GM23338 (cell line): ENCODE measurements at regions not wholly inside any gene's neighbourhood (a gene's known extent, or its start where the extent isn't known, plus 50 kb on each side); places are given as distances from the start of the nearest gene placed in this dataset.

Source experiments
- ATAC-seq: fragments of 200-7000 bp; cut with Tn5 transposase; 3 replicates; pipeline ENCODE4 v1.9.1; 2020
- DNase-seq: peaks from one replicate; pipeline ENCODE4 v3.0.0-alpha.2; 2015; ENCODE audit warnings: low spot score
- H2AFZ ChIP-seq: fragments of 200-600 bp; sonication (generic); 2 replicates; pipeline ENCODE4 v1.8.0; 2016; ENCODE audit warnings: antibody characterized with exemption, mild to moderate bottlenecking, moderate library complexity
- H3F3A ChIP-seq: fragments of 200-600 bp; sonication (generic); replicated peaks from 2 replicates; pipeline ENCODE4 v1.8.0; 2017; ENCODE audit warnings: antibody characterized with exemption, mixed run types, low read depth
- H3K27ac ChIP-seq: fragments of 200-600 bp; sonication (generic); 2 replicates; pipeline ENCODE4 v1.6.1; 2016; ENCODE audit warnings: low read depth
- H3K27me3 ChIP-seq: fragments of 200-600 bp; sonication (generic); 2 replicates; pipeline ENCODE4 v1.8.0; 2016; ENCODE audit warnings: mild to moderate bottlenecking, mixed run types, moderate library complexity; ENCODE audit not compliant: insufficient read depth
- H3K36me3 ChIP-seq: fragments of 200-600 bp; sonication (generic); 2 replicates; pipeline ENCODE4 v1.8.0; 2016; ENCODE audit warnings: mild to moderate bottlenecking; ENCODE audit not compliant: insufficient read depth
- H3K4me1 ChIP-seq: fragments of 200-600 bp; sonication (generic); 2 replicates; pipeline ENCODE4 v1.8.0; 2016; ENCODE audit warnings: mild to moderate bottlenecking, moderate library complexity; ENCODE audit not compliant: insufficient read depth
- H3K4me2 ChIP-seq: fragments of 200-600 bp; sonication (generic); 2 replicates; pipeline ENCODE4 v1.7.1; 2017; ENCODE audit warnings: mixed run types
- H3K4me3 ChIP-seq: fragments of 200-600 bp; sonication (generic); 2 replicates; pipeline ENCODE4 v1.6.1; 2016; ENCODE audit warnings: mixed run types
- H3K79me2 ChIP-seq: fragments of 200-600 bp; sonication (generic); replicated peaks from 2 replicates; pipeline ENCODE4 v1.8.0; 2017; ENCODE audit warnings: mild to moderate bottlenecking; ENCODE audit not compliant: insufficient read depth
- H3K9me2 ChIP-seq: fragments of 200-600 bp; sonication (generic); 2 replicates; pipeline ENCODE4 v1.8.0; 2017; ENCODE audit not compliant: insufficient read depth
- H4K20me1 ChIP-seq: fragments of 200-600 bp; sonication (generic); replicated peaks from 2 replicates; pipeline ENCODE4 v1.8.0; 2017; ENCODE audit warnings: mild to moderate bottlenecking; ENCODE audit not compliant: insufficient read depth
- H3K27ac Mint-ChIP-seq: 2 replicates; pipeline ENCODE4 v1.8.0; 2020; ENCODE audit warnings: inconsistent platforms, mild to moderate bottlenecking, moderate library complexity, mixed read lengths
- H3K27me3 Mint-ChIP-seq: 3 replicates; pipeline ENCODE4 v1.8.0; 2022; ENCODE audit warnings: low read depth, mild to moderate bottlenecking, moderate library complexity, mixed read lengths, inconsistent platforms; ENCODE audit not compliant: insufficient read depth, poor library complexity
- H3K36me3 Mint-ChIP-seq: 3 replicates; pipeline ENCODE4 v1.8.0; 2021; ENCODE audit warnings: low read depth, mild to moderate bottlenecking, inconsistent platforms, moderate library complexity, mixed read lengths
- H3K4me1 Mint-ChIP-seq: 3 replicates; pipeline ENCODE4 v1.8.0; 2020; ENCODE audit warnings: mild to moderate bottlenecking, inconsistent platforms, mixed read lengths
- H3K4me3 Mint-ChIP-seq: 3 replicates; pipeline ENCODE4 v1.8.0; 2021; ENCODE audit warnings: moderate library complexity, mild to moderate bottlenecking, inconsistent platforms, mixed read lengths
- H3K9me3 Mint-ChIP-seq: 3 replicates; pipeline ENCODE4 v1.8.0; 2020; ENCODE audit warnings: moderate library complexity, mild to moderate bottlenecking, inconsistent platforms, mixed read lengths
- CREB1 ChIP-seq: fragments of 250-450 bp; sonication (Bioruptor Pico); IDR thresholded peaks from 2 replicates; pipeline ENCODE4 v1.5.0; 2020; ENCODE audit warnings: low read depth, mild to moderate bottlenecking, moderate library complexity
- CTCF ChIP-seq, 2 experiments: fragments of 200-600 bp in 1 of 2; sonication (generic) in 1 of 2; conservative IDR thresholded peaks; 2 replicates each; pipeline versions ENCODE4 v1.5.1 to v1.6.1; 2016 to 2017; ENCODE audit warnings: antibody characterized with exemption in 2 of 2, low read depth in 2 of 2, mild to moderate bottlenecking in 2 of 2, moderate library complexity in 1 of 2
- ETS1 ChIP-seq: IDR thresholded peaks from 2 replicates; pipeline ENCODE4 v1.6.1; 2016; ENCODE audit warnings: antibody characterized with exemption
- EZH2 ChIP-seq: fragments of 200-600 bp; sonication (generic); IDR thresholded peaks from one replicate; pipeline ENCODE4 v1.8.0; 2017; ENCODE audit warnings: antibody characterized with exemption, mild to moderate bottlenecking, low read depth; ENCODE audit not compliant: unreplicated experiment
- EZH2phosphoT487 ChIP-seq: fragments of 200-600 bp; sonication (generic); IDR thresholded peaks from one replicate; pipeline ENCODE4 v1.8.1; 2018; ENCODE audit warnings: antibody characterized with exemption; ENCODE audit not compliant: unreplicated experiment
- NANOG ChIP-seq: IDR thresholded peaks from 2 replicates; pipeline ENCODE4 v1.6.1; 2016; ENCODE audit warnings: antibody characterized with exemption, borderline replicate concordance
- POLR2AphosphoS5 ChIP-seq: IDR thresholded peaks from 2 replicates; pipeline ENCODE4 v1.6.1; 2016; ENCODE audit warnings: antibody characterized with exemption, low read depth
- REST ChIP-seq: IDR thresholded peaks from one replicate; pipeline ENCODE4 v1.6.1; 2018; ENCODE audit warnings: antibody characterized with exemption; ENCODE audit not compliant: unreplicated experiment
- STAT1 ChIP-seq: IDR thresholded peaks from one replicate; pipeline ENCODE4 v1.6.1; 2016; ENCODE audit warnings: antibody characterized with exemption; ENCODE audit not compliant: unreplicated experiment
- ZNF114 ChIP-seq: fragments of 250-450 bp; sonication (Bioruptor Pico); IDR thresholded peaks from 2 replicates; pipeline ENCODE4 v1.5.0; 2020; ENCODE audit warnings: mild to moderate bottlenecking, moderate library complexity
- ZNF331 ChIP-seq: fragments of 250-450 bp; sonication (Bioruptor Pico); IDR thresholded peaks from 2 replicates; pipeline ENCODE4 v1.5.0; 2020; ENCODE audit warnings: low read depth, mild to moderate bottlenecking, moderate library complexity
- ZNF462 ChIP-seq: fragments of 250-450 bp; sonication (Bioruptor Pico); IDR thresholded peaks from 2 replicates; pipeline ENCODE4 v1.5.0; 2020; ENCODE audit warnings: mild to moderate bottlenecking, moderate library complexity

GRCh38 chr10:90051053-90051452 lies 349.7 kb downstream of the KIF20B start (continued):
- no peak for TF ChIP-seq ZNF462

GRCh38 chr10:90051474-90051873 lies 350.1 kb downstream of the KIF20B start:
- Histone ChIP-seq H3K9me2 (peaks cover 5% of the 10 kb centered on the region), H4K20me1 (no peaks in the 10 kb centered on the region), H3K36me3 (no peaks in the 10 kb centered on the region), H3K4me3 (no peak overlapping the region), H3K4me2 (no peak overlapping the region), H3K4me1 (no peaks in the 10 kb centered on the region), H2AFZ (peak overlapping the region; percentile 43; the same call in 1 of the 2 replicates), H3K79me2 (no peaks in the 10 kb centered on the region), H3K27me3 (no peaks in the 10 kb centered on the region), H3K27ac (no peak overlapping the region), H3F3A (no peaks in the 10 kb centered on the region)
- Mint-ChIP-seq H3K4me3 (no peak overlapping the region), H3K36me3 (no peaks in the 10 kb centered on the region), H3K27ac (no peak overlapping the region), H3K27me3 (no peaks in the 10 kb centered on the region), H3K9me3 (peaks cover 3% of the 10 kb centered on the region; the same call in 2 of the 3 replicates), H3K4me1 (no peaks in the 10 kb centered on the region)
- ATAC-seq, result no peak
- no peak for DNase-seq
- no peak for TF ChIP-seq CTCF (conservative IDR thresholded peaks at IDR 0.05; ENCODE audit: low read depth in 2 of 2)
- TF ChIP-seq ETS1, result no peak
- TF ChIP-seq NANOG, result no peak
- TF ChIP-seq STAT1, result no peak
- no peak for TF ChIP-seq POLR2AphosphoS5
- no peak for TF ChIP-seq ZNF331 (CRISPR knock-in tag)
- no peak for TF ChIP-seq EZH2phosphoT487
- no peak for TF ChIP-seq REST
- TF ChIP-seq CREB1 (CRISPR knock-in tag), result no peak
- no peak for TF ChIP-seq EZH2
- no peak for TF ChIP-seq ZNF114 (CRISPR knock-in tag)
